GM06990 (cell line): ENCODE measurements at regions not wholly inside any gene's neighbourhood (a gene's known extent, or its start where the extent isn't known, plus 50 kb on each side); places are given as distances from the start of the nearest gene placed in this dataset.
"Not testable (repeated sequence)": the region's sequence is repeated elsewhere in the genome, so short reads cannot be mapped to it uniquely, and the experiment has no call there.

Source experiments
- DNase-seq: peaks from one replicate; pipeline ENCODE4 v3.0.0-alpha.2; 2011; ENCODE audit not compliant: insufficient read length; ENCODE audit errors: extremely low read depth
- H3K27me3 ChIP-seq: replicated peaks from 2 replicates; pipeline ENCODE4 v1.6.0; 2011; ENCODE audit warnings: low read length; ENCODE audit not compliant: control insufficient read depth, insufficient read depth
- H3K36me3 ChIP-seq: 2 replicates; pipeline ENCODE4 v1.5.1; 2011; ENCODE audit warnings: low read length; ENCODE audit not compliant: control insufficient read depth, insufficient read depth
- H3K4me3 ChIP-seq: replicated peaks from 2 replicates; pipeline ENCODE4 v1.5.1; 2011; ENCODE audit warnings: low read depth, mild to moderate bottlenecking, control low read depth, low read length
- CTCF ChIP-seq: IDR thresholded peaks from 2 replicates; pipeline ENCODE4 v1.5.1; 2011; ENCODE audit warnings: low read length, control low read depth, mild to moderate bottlenecking, inconsistent platforms; ENCODE audit not compliant: insufficient read depth, poor library complexity, severe bottlenecking

GRCh38 chr2:31642707-31643106 lies 62.0 kb upstream of the SRD5A2 start:
- no peak for TF ChIP-seq CTCF
- no peak overlapping the region for H3K4me3 ChIP-seq
- H3K27me3 ChIP-seq = no peaks in the 10 kb centered on the region
- DNase-seq = no peak
- H3K36me3 ChIP-seq = no peaks in the 10 kb centered on the region

GRCh38 chr2:31632201-31632600 lies 51.5 kb upstream of the SRD5A2 start:
- not testable (repeated sequence) for H3K36me3 ChIP-seq, H3K4me3 ChIP-seq, H3K27me3 ChIP-seq, DNase-seq
